DMS153 (cell line): ENCODE measurements at regions not wholly inside any gene's neighbourhood (a gene's known extent, or its start where the extent isn't known, plus 50 kb on each side); places are given as distances from the start of the nearest gene placed in this dataset.
"Not testable (repeated sequence)": the region's sequence is repeated elsewhere in the genome, so short reads cannot be mapped to it uniquely, and the experiment has no call there.

ENCODE experiments used
- DNase-seq: peaks from one replicate; lab custom pipeline; 2025; lab: John Stamatoyannopoulos, UW

GRCh38 chrX:45811326-45811725, 610.6 kb upstream of the DIPK2B start:
- DNase-seq: no peak

- no peak for DNase-seq
Observed at GRCh38 chrX:45807572-45808425, 607.1 kb upstream of the DIPK2B start.

- no peak for DNase-seq
Observed at GRCh38 chrX:45806410-45807121, 605.9 kb upstream of the DIPK2B start.

- DNase-seq: no peak
Observed at GRCh38 chrX:45804276-45804675, 603.6 kb upstream of the DIPK2B start.

- no peak for DNase-seq
Observed at GRCh38 chrX:45803383-45803921, 602.8 kb upstream of the DIPK2B start.

- DNase-seq: no peak
Observed at GRCh38 chrX:45801554-45801953, 600.9 kb upstream of the DIPK2B start.

GRCh38 chrX:45800746-45801453, 600.2 kb upstream of the DIPK2B start:
- not testable (repeated sequence) for DNase-seq

GRCh38 chrX:45799576-45799975, 598.9 kb upstream of the DIPK2B start:
- DNase-seq: no peak

GRCh38 chrX:45795546-45795945, 594.9 kb upstream of the DIPK2B start:
- DNase-seq: no peak

GRCh38 chrX:45794995-45795337, 594.3 kb upstream of the DIPK2B start:
- no peak for DNase-seq

- DNase-seq: no peak
Observed at GRCh38 chrX:45794323-45794994, 593.8 kb upstream of the DIPK2B start.

- no peak for DNase-seq
Observed at GRCh38 chrX:45788941-45789348, 588.3 kb upstream of the DIPK2B start.

GRCh38 chrX:45788315-45788714, 587.6 kb upstream of the DIPK2B start:
- DNase-seq: no peak

GRCh38 chrX:45784590-45784989, 583.9 kb upstream of the DIPK2B start:
- no peak for DNase-seq

- DNase-seq: no peak
Observed at GRCh38 chrX:45783002-45783401, 582.3 kb upstream of the DIPK2B start.

- DNase-seq: no peak
Observed at GRCh38 chrX:45781901-45782553, 581.4 kb upstream of the DIPK2B start.

GRCh38 chrX:45778616-45779015, 577.9 kb upstream of the DIPK2B start:
- no peak for DNase-seq

- no peak for DNase-seq
Observed at GRCh38 chrX:45777366-45777765, 576.7 kb upstream of the DIPK2B start.

GRCh38 chrX:45775468-45775867, 574.8 kb upstream of the DIPK2B start:
- no peak for DNase-seq

GRCh38 chrX:45774961-45775360, 574.3 kb upstream of the DIPK2B start:
- no peak for DNase-seq

- DNase-seq: no peak
Observed at GRCh38 chrX:45773572-45773971, 572.9 kb upstream of the DIPK2B start.
